Dedifferentiated amniotic fluid mesenchymal stem cell (primary cell): ENCODE measurements at regions not wholly inside any gene's neighbourhood (a gene's known extent, or its start where the extent isn't known, plus 50 kb on each side); places are given as distances from the start of the nearest gene placed in this dataset.
"Not testable (repeated sequence)": the region's sequence is repeated elsewhere in the genome, so short reads cannot be mapped to it uniquely, and the experiment has no call there.

Source experiments
- DNase-seq: peaks from one replicate; pipeline ENCODE4 v3.0.0-alpha.2; 2016; ENCODE audit errors: extremely low spot score

DNA sequence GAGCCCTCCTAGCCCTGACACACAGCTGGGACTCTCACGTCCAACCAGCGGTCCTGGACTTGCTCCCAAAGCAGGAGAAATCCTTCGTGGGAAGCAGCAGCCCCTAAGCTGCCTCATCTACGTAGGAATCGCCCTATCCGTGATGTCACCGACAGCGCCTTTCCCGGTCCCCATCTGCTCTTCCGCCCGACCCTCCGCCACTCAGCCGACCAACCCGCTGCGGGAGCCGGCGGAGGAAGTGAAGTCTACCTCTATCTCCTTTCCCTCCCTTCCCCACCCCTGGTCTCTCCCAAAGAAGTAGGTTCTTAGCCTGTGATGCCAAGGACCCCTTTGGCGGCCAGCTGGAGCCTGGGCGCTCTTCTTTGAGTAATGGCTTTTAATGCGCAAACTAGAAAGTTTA, 272.1 kb downstream of the FAM72C start:
- no peak for DNase-seq

DNA sequence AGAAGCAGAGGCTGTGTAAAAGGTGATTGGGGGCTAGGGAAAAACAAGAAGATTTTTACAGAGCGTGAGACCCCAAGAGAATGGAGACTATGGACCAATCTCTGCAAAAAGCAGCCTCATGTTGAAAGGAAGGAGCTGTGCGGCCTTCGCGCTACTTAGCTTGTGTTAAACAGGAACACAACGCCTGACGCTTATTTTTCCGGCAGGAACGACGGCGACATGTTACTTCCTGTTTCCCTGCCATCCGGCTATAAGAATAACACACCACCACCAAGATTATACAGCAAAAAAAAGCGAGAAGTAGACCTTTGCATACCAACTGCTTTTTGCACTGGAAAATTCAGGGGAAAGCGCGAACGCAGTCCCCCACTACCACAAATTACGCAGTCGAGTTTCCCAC, 272.7 kb downstream of the FAM72C start:
- no peak for DNase-seq

- DNase-seq, result no peak
Observed at GRCh38 chr1:143698016-143698415, 273.8 kb downstream of the FAM72C start.

- DNase-seq, result no peak
Observed at GRCh38 chr1:143694085-143694484, 277.7 kb downstream of the FAM72C start.

- no peak for DNase-seq
Observed at GRCh38 chr1:143691971-143692529, 279.7 kb downstream of the FAM72C start.

- DNase-seq, result no peak
Observed at GRCh38 chr1:143691400-143691891, 280.3 kb downstream of the FAM72C start.

GRCh38 chr1:143689781-143690180, 282.0 kb downstream of the FAM72C start:
- DNase-seq, result no peak

DNA sequence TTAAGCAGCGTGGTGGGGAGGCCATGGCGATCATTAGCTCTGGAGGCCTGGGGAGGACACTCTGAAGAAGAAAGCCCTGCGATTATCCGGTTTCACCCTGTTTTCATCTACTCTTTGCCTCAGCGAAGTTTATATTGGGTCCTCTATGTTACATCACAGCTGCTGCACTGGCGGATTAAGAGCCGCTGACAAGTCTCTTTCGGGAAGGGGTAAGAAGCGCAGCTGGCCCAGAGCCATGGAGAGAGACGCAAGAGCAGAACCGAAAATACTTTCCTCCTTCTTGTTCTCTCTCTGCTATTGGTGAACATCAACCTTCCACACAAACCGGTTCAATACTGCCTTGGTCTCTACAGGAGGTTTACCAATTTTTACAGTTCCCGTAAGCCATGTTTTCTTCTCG, 291.5 kb downstream of the FAM72C start:
- DNase-seq, result no peak

- no peak for DNase-seq
Observed at GRCh38 chr1:143672983-143673382, 298.8 kb downstream of the FAM72C start.

GRCh38 chr1:143667730-143668129, 304.1 kb downstream of the FAM72C start:
- no peak for DNase-seq

DNA sequence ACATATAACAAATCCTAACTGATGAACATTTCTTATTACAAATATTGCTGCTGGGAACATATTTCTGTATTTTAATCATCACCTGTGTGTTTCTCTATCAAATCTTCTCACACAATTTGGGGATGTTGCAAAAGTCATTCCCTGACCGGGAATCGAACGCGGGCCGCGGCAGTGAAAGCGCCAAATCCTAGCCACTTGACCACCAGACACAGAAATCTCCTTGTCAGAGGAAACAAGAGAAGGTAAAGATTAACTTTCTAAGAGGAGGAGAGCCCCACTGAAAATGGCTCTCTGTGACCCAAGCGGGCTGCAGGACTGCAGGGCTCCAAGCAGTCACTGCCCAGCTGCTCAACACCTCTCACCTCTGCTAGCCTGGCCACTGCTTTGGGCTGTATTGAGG, 304.9 kb downstream of the FAM72C start:
- DNase-seq, result no peak

DNA sequence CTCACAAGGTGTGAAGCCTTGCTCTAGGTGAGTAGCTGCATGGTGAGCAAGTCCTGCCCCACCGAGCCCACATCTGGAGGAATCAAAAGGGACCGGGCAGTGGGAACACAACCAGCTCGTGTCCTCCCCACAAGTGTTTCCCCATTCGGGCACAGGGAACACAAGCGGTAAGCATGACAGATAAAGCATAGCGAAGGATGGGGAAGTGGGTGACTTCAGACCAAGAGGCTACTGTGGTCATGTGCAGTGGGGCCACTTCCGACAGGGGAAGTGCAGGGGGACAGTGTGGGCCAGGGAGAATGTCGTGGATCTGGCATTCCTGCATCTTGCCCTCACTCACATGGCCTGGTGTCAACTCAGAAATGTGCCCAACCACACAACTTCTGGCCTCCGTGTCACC, 306.2 kb downstream of the FAM72C start:
- DNase-seq, result no peak

GRCh38 chr1:143663056-143663455, 308.7 kb downstream of the FAM72C start:
- DNase-seq, result not testable (repeated sequence)

DNA sequence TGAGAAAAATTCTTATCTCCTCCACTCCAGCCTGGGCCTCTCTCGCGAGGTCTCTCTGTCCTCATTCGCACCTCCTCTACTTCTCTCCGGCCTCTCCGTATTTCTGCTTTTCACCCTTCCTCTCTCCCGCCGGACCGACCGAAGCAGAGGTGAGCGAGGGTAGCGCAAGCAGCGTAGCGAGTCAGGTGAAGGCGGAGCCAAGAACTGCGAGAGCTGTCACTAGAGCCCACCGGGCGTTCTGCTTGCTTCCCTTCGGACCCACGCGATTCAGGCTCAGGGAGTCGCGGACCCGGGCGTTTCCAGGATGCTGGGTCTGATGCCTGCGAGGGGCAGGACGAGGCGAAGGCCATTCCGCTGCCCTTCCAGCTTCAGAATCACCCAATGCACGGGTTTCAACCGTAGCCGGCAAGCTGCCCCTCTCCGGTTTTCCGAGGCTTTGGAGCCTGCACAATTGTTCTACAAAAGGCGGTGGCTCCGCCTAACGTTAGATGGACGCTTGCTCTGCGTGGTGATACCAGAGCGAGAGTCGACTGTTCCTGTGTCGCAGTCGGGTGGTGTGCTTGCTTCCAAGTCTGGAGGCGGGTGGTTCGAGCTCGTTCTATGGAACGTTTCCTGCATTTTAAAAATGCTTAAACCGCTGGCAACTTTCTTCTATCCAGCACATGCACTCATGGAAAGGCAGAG, 310.2 kb downstream of the FAM72C start:
- no peak for DNase-seq

- no peak for DNase-seq
Observed at GRCh38 chr1:143660354-143660941, 311.3 kb downstream of the FAM72C start.

DNA sequence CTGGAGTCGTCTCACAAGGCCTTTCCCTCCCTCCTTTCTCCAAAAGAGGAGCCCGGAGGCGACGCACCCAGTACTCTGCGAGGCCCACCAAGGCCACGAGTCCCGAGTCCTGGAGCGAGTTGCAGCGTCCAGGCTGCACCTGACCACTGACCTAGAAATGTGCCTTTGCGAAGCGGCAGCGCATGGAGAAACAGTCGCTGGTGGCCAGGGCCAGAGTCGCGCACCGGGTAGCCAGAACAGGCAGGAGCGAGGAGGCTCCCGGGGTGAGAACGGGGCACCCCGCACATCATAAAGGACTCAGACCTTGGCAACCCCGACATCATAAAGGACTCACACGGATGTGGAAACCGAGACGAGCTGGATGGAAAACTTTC, 318.4 kb downstream of the FAM72C start:
- DNase-seq, result no peak

GRCh38 chr1:143652744-143653428, 318.9 kb downstream of the FAM72C start:
- no peak for DNase-seq

GRCh38 chr1:143652187-143652586, 319.6 kb downstream of the FAM72C start:
- DNase-seq, result no peak

- no peak for DNase-seq
Observed at GRCh38 chr1:143651350-143651992, 320.3 kb downstream of the FAM72C start.

DNA sequence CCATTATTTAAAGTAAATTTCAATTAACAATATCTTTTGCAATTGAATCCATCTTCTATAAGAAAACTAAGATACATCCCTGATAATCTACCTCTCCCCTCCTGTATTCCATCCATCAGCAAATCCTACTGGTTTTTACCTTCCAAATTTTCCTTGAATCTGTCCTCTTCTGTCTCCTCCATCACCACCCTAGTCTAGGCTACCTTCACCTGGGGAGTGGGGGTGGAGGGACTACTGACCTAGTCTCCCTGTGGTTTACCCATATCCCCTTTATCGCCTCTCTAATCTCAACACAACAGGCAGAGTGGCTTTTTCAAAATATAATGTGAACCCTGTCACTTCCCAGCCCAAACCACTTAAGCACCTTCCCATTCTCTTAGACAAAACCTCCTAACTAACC, 327.8 kb downstream of the FAM72C start:
- DNase-seq, result not testable (repeated sequence)

DNA sequence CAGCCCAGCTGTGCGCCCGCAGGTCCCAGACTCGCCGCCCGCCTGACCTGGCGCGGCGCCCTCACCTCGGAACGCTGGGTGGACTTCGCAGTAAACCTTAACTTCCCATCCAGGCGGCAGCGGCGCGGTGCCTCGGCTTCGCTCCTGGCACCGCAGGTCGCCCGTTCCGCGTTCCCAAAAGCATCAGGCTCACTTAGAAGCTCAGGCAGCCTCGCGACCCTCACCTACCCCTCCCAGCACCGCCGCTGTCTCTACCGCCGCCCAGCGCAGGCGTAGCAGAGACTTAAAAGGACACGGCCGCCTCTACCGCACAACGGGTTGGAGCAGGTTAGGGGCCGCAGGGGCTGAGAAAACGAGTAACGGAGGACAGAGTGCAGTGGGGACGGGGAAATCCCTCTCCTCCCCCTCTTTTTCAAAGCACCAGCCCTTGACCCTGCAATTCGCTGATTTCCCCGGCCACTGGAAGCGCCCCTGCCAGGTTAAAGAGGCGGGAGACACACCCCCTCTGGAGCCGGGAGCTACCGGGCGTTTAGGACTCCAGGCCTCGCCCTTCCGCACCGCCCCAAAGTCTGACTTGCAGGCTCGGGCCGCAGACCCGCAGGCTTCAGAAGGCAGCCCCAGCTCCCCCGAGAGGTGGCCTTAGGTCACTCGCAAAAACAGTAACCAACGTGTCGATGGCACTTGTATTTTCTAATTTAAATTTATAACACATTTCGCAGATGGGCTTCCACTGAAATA, 328.5 kb downstream of the FAM72C start:
- no peak for DNase-seq

DNA sequence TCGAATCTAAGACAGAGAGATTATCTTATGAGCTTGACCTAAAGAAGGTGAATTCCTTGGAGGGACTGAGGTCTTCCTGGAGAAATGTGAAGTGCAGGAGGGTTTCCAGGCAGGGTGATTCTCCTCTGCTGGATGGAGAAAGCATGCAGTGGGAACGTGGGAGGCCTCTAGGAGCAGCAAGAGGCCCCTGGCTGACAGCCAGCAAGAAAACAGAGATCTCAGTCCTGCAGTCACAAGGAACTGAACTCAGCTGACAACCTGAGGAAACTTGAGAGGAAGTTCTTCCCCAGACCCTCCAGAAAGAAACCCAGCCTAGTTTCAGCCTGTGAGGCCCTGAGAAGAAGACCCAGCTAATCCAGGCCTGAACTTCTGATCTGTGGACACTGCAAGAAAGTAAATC, 345.9 kb downstream of the FAM72C start:
- no peak for DNase-seq
